MM.1S (cell line): ENCODE measurements at regions not wholly inside any gene's neighbourhood (a gene's known extent, or its start where the extent isn't known, plus 50 kb on each side); places are given as distances from the start of the nearest gene placed in this dataset.

ENCODE experiments used
- DNase-seq: peaks from one replicate; pipeline ENCODE4 v3.0.0-alpha.2; 2015
- H2AFZ ChIP-seq: fragments of 300-600 bp; sonication (generic); 2 replicates; pipeline ENCODE4 v1.6.0; 2016; ENCODE audit warnings: antibody characterized with exemption, low read length
- H3F3A ChIP-seq: fragments of 300-600 bp; sonication (generic); 2 replicates; pipeline ENCODE4 v1.6.1; 2016; ENCODE audit warnings: mild to moderate bottlenecking, antibody characterized with exemption, low read length, moderate library complexity, mixed read lengths; ENCODE audit not compliant: insufficient read depth
- H3K27ac ChIP-seq: fragments of 300-600 bp; sonication (generic); 2 replicates; pipeline ENCODE4 v1.5.1; 2016; ENCODE audit warnings: mild to moderate bottlenecking, low read length
- H3K27me3 ChIP-seq: fragments of 300-600 bp; sonication (generic); replicated peaks from 2 replicates; pipeline ENCODE4 v1.6.0; 2016; ENCODE audit warnings: low read length; ENCODE audit not compliant: insufficient read depth
- H3K36me3 ChIP-seq: fragments of 300-600 bp; sonication (generic); replicated peaks from 2 replicates; pipeline ENCODE4 v1.6.1; 2016; ENCODE audit warnings: mild to moderate bottlenecking, low read length, mixed read lengths; ENCODE audit not compliant: insufficient read depth
- H3K4me1 ChIP-seq: fragments of 300-600 bp; sonication (generic); 2 replicates; pipeline ENCODE4 v1.6.1; 2016; ENCODE audit warnings: low read length, mixed read lengths
- H3K4me2 ChIP-seq: fragments of 300-600 bp; sonication (generic); 2 replicates; pipeline ENCODE4 v1.6.0; 2016; ENCODE audit warnings: low read depth, low read length
- H3K4me3 ChIP-seq: fragments of 300-600 bp; sonication (generic); 2 replicates; pipeline ENCODE4 v1.5.1; 2016; ENCODE audit warnings: low read length, mixed read lengths
- H3K79me2 ChIP-seq: fragments of 300-600 bp; sonication (generic); 2 replicates; pipeline ENCODE4 v1.6.1; 2016; ENCODE audit warnings: mixed run types, low read length, mixed read lengths
- H3K9ac ChIP-seq: fragments of 300-600 bp; sonication (generic); 2 replicates; pipeline ENCODE4 v1.6.1; 2016; ENCODE audit warnings: low read length, mixed read lengths
- H3K9me2 ChIP-seq: fragments of 300-600 bp; sonication (generic); replicated peaks from 2 replicates; pipeline ENCODE4 v1.6.1; 2016; ENCODE audit warnings: mild to moderate bottlenecking, low read length, mixed read lengths; ENCODE audit not compliant: insufficient read depth
- H3K9me3 ChIP-seq: fragments of 300-600 bp; sonication (generic); replicated peaks from 2 replicates; pipeline ENCODE4 v1.6.1; 2016; ENCODE audit warnings: mild to moderate bottlenecking, low read length, mixed read lengths; ENCODE audit not compliant: insufficient read depth
- H4K20me1 ChIP-seq: fragments of 300-600 bp; sonication (generic); 2 replicates; pipeline ENCODE4 v1.6.1; 2016; ENCODE audit warnings: mild to moderate bottlenecking, low read length, moderate library complexity, mixed read lengths; ENCODE audit not compliant: insufficient read depth
- EZH2 ChIP-seq: fragments of 300-600 bp; sonication (generic); optimal IDR thresholded peaks from 2 replicates; pipeline ENCODE3; 2017; ENCODE audit warnings: low read depth, mild to moderate bottlenecking, antibody characterized with exemption, low read length, mixed read lengths
- EZH2phosphoT487 ChIP-seq: fragments of 300-600 bp; sonication (generic); IDR thresholded peaks from 2 replicates; pipeline ENCODE4 v1.6.1; 2018; ENCODE audit warnings: antibody characterized with exemption, low read length
- TF ChIP-seq, protein P1 (sequence below): fragments of 300-600 bp; sonication (generic); IDR thresholded peaks from 2 replicates; pipeline ENCODE4 v1.5.1; 2016; ENCODE audit warnings: antibody characterized with exemption, low read length, mixed read lengths

DNA sequence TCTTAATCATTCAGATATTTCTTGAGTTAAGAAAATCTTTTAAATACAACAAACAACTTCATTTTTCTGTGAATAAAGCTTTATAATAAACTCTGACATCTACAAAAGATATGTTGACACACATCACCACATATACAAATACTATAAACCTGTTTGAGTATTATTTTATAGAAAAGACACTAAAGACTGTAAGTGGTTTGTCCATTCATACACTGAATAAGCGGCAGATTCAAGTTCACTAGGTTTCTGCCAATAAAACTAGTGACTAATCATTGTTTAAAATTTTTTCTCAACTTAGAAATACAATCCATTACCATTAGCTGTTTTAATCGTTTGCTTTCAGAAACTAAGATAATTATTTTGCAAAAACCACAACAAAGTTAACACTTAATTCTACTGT lies 1900.0 kb downstream of the C4orf33 start:
- Histone ChIP-seq H4K20me1 (no peaks in the 10 kb centered on the region), H3F3A (no peaks in the 10 kb centered on the region), H3K27me3 (no peaks in the 10 kb centered on the region), H3K9me3 (no peaks in the 10 kb centered on the region), H3K79me2 (no peaks in the 10 kb centered on the region), H3K4me2 (no peak overlapping the region), H3K36me3 (no peaks in the 10 kb centered on the region), H3K27ac (no peak overlapping the region), H3K9ac (no peak overlapping the region), H3K4me1 (no peaks in the 10 kb centered on the region), H3K4me3 (no peak overlapping the region), H2AFZ (no peak overlapping the region), H3K9me2 (no peaks in the 10 kb centered on the region)
- TF ChIP-seq EZH2: no peak
- no peak for TF ChIP-seq EZH2phosphoT487
- TF ChIP-seq, protein P1, sequence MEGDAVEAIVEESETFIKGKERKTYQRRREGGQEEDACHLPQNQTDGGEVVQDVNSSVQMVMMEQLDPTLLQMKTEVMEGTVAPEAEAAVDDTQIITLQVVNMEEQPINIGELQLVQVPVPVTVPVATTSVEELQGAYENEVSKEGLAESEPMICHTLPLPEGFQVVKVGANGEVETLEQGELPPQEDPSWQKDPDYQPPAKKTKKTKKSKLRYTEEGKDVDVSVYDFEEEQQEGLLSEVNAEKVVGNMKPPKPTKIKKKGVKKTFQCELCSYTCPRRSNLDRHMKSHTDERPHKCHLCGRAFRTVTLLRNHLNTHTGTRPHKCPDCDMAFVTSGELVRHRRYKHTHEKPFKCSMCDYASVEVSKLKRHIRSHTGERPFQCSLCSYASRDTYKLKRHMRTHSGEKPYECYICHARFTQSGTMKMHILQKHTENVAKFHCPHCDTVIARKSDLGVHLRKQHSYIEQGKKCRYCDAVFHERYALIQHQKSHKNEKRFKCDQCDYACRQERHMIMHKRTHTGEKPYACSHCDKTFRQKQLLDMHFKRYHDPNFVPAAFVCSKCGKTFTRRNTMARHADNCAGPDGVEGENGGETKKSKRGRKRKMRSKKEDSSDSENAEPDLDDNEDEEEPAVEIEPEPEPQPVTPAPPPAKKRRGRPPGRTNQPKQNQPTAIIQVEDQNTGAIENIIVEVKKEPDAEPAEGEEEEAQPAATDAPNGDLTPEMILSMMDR: no peak
- DNase-seq: no peak

DNA sequence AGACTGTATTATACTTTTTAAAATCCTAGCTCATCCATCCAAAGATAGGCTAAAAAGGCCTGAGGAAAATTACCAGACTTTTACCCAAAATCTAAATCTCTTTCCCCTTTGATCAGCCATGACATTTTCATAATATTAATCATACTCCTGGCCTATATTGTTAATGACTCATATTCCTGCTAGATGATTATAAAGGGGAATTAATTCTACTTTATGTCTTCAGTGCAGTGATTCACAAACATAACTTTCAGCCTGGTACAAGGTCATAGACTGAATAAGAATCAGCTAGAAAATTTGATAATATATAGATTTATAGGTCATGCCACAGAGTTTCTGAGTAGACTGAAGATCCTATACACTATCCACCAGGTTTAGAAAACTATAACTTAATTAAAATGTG lies 1905.4 kb downstream of the C4orf33 start:
- no peaks in the 10 kb centered on the region for H3K9me2 ChIP-seq
- H4K20me1 ChIP-seq: no peaks in the 10 kb centered on the region
- H3K4me3 ChIP-seq: no peak overlapping the region
- no peaks in the 10 kb centered on the region for H3F3A ChIP-seq
- no peak for DNase-seq
- H3K36me3 ChIP-seq: no peaks in the 10 kb centered on the region
- no peak overlapping the region for H3K27ac ChIP-seq
- TF ChIP-seq EZH2phosphoT487 (no peak), EZH2 (no peak)
- TF ChIP-seq, protein P1: no peak
- H2AFZ ChIP-seq: no peak overlapping the region
- H3K4me1 ChIP-seq: no peaks in the 10 kb centered on the region
- no peaks in the 10 kb centered on the region for H3K27me3 ChIP-seq
- no peak overlapping the region for H3K9ac ChIP-seq
- no peak overlapping the region for H3K4me2 ChIP-seq
- no peaks in the 10 kb centered on the region for H3K9me3 ChIP-seq
- H3K79me2 ChIP-seq: no peaks in the 10 kb centered on the region

DNA sequence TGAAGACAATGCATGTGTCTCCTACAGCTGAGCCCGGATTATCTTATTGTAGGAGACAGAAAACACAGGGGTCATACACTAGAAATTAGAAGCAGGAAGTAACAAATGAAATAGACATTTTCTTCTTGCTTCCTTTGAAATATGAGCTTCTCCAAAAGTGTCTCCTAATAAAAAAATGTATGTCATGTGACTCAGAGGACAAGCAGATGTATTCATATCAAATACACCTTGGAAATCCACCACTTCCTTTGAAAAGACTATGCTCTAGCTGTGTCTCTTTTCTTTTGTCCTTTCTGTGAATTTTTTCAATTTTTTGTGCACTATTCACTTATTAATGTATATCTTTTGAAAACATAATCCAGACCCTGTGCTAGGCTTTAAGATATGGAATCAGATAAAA lies 1906.2 kb downstream of the C4orf33 start:
- Histone ChIP-seq H3K9ac (no peak overlapping the region), H3K4me3 (no peak overlapping the region), H4K20me1 (no peaks in the 10 kb centered on the region), H3K27ac (no peak overlapping the region), H2AFZ (no peak overlapping the region), H3K79me2 (no peaks in the 10 kb centered on the region), H3K4me1 (no peaks in the 10 kb centered on the region), H3K27me3 (no peaks in the 10 kb centered on the region), H3K9me2 (no peaks in the 10 kb centered on the region), H3K36me3 (no peaks in the 10 kb centered on the region), H3F3A (no peaks in the 10 kb centered on the region), H3K9me3 (no peaks in the 10 kb centered on the region), H3K4me2 (no peak overlapping the region)
- TF ChIP-seq, protein P1: no peak
- no peak for TF ChIP-seq EZH2phosphoT487
- no peak for TF ChIP-seq EZH2
- no peak for DNase-seq
